ENCODE measurements at regions not wholly inside any gene's neighbourhood (a gene's known extent, or its start where the extent isn't known, plus 50 kb on each side); places are given as distances from the start of the nearest gene placed in this dataset.

- TF ChIP-seq CTCF (IDR thresholded peaks at IDR 0.05; ENCODE audit: insufficient read depth, low read depth, low read length) (no peak), EZH2 (IDR thresholded peaks at IDR 0.05; ENCODE audit: insufficient read depth, low read length) (no peak)
Observed at GRCh38 chr11:87628026-87628580, 547.1 kb downstream of the RAB38 start.
